DMS79 treated with DMSO at 0.1 percent for 48 hours (cell line): ENCODE measurements at regions not wholly inside any gene's neighbourhood (a gene's known extent, or its start where the extent isn't known, plus 50 kb on each side); places are given as distances from the start of the nearest gene placed in this dataset.

Experiments used
- DNase-seq: peaks from one replicate; lab custom pipeline; 2025; lab: John Stamatoyannopoulos, UW

DNA sequence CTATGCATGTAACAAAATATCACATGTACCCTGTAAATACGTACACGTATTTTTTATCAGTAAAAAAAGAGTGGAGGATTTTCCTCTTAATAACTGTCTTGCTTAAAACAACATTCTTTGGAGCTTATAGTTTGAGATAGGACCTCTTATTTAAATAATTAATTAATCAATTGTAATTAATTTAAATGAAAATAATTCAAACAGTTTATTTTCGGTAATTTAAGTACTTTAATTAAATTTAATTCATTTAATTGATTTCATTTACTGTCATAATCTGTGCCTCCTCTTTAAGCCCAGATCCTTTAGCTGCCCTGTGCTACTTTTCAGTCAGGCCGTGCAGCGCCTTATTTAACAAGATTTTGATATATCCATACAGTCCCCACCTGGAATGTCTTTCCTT lies 427.0 kb downstream of the HLX start:
- DNase-seq = no peak

DNA sequence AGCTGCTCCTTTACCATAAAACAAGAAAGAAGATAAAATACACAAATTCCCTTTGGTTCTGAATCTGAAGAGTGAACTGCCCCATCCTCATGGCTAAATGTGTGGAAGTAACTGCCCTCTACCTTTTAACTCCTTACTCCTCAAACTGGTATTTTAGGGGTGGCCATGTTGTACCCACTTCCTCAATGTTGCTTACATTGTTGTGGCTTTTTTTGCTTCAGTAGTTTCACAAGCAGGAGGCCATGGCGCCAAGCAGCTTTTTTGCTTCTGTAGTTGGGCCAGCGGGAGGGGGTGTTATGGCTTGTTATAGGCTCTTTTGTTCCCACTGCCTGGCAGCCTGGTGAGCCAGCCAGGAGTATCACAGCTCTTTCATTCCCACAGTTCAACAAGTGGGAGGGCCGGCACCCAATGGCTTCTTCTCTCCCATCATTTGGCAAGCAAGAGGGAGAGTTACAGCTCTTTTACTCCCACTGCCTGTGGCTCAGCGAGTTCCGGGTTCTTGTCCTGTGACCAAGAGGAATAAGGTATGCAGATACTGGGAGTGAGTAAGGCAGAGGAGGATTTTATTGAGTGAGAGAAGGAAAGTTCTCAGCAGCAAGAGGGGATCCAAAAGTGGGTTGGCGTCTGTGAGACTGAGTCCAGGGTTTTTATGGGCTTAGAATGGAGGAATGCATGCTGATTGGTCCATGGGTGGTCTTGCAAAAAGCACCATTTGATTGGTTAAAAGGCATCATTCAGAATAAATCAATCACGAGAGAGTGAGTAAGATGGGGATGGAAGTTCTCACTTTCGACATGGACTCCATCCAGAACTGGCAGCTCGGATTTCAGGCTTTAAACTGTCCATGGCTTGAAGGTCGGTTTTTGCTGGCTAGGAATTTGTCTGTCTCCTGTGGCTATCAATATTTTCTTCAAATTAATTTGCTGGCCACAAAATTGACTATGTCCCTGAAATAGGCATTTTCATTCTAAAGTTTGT lies 429.6 kb downstream of the HLX start:
- DNase-seq = no peak

DNA sequence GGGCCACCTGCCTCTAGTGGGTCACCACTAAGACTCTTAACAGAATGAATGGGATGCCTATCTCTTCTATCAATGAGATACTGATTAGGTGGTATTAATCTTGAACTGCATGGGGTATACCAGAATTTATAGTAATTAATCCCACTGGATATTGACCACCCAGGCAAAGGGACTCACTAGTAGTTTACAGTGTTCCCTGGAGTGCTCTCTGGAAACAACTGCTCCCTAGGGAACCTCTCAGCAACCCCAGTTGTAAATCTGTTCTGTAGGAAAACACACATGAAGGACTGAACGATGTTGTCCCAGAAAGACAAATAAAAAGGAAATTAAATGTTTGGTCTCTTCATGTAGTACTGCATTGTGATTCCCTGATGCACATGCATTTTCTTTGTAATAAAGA lies 430.5 kb downstream of the HLX start:
- DNase-seq = no peak

DNA sequence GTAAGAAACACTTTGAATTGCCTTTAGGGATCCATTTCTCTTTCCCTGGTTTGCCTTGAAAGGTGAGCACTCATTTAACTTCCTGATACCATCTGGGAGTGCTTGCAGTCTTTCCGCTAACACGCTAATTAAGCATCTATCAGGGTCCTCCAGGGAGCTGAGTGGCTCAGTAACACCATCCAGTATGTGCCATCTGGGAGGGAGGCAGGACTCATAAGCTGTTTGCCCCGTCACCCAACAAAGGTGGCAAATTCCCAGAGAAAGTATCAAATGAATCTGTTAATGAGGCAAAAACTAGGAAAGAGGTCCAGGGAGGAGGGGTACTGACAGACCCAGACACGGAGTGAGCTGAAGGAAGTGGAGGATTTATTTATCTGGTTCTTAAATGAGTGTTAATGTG lies 430.9 kb downstream of the HLX start:
- peak; percentile 47 for DNase-seq

DNA sequence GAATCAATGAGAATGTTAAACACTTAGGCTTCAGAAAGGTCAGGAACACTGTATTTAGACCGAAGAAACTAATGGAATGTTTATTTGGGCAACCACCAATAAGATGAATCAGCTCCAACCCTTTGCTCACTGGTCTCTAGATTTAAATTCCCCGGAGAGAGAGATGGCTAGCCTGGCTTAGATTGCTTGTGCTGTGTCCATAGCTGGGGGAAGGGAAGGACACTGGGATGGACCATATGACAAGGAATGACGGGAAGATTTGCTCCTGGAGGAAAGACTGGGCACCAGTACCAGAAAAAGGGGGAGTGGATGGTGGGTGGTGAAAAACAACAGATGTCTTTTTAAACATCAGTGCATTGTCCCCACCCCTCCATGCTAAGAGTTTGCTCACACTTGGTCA lies 426.6 kb downstream of the DUSP10 start:
- no peak for DNase-seq

DNA sequence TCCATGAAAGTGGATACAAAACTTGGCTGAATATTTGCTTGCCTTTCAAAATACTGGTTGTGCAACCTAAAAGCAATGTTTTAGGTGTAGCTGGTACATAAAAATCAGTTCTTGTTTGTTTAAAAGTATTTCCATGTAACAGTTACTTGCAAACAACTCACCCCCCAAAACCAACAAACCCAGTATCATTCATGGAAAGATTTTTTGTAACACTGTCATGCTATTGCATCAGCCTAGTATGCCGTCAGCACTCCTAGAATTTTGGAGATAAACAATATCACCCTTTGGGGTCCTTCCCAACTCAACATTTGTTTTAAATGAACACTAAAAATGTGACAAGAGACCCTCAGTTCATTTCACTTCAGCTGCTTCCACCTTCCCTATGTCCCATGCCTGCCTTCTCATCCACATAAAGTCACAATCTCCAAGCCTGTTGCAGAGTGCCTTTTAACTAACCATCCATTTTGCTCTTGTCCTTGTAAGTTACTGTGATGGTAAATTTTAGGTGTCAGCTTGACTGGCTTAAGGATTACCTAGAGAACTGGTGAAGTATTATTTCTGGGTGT lies 425.3 kb downstream of the DUSP10 start:
- no peak for DNase-seq

DNA sequence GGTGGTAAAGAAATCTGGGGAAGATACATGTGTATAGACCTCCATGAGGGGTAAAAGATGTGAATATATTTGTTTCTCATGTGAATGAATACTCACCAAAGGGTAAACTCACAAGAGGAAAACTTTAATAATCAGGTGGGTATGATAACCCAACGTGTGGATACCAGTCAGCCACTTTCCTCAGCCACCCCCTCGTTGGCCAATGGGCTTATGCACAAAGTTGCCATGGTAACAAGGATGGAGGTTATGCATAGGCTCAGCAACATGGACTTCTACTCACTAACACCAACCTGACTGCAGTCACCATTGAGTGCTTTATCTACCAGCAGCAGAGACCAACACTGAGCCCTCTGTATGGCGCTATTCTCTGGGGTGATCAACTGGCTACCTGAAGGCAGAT lies 424.4 kb downstream of the DUSP10 start:
- no peak for DNase-seq

DNA sequence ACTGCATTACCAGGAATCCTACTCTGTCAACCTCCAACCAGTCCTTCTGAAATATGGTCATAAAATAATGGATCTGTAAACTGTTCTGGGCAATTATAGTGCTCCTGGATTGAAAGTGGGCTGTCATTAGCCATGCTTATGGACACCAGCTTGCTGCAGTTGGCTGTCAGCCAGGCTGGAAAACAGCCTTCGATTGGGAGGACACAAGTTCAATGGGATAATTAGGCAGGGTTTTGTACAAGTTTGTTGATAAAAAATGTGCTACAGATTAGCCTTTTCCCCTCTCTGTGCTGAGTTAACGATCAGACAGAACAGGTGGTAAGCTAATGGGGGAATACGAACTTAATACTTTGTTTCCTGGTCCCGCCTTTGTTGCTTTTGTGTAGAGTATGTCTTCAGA lies 413.9 kb downstream of the DUSP10 start:
- peak; percentile 68 for DNase-seq

DNA sequence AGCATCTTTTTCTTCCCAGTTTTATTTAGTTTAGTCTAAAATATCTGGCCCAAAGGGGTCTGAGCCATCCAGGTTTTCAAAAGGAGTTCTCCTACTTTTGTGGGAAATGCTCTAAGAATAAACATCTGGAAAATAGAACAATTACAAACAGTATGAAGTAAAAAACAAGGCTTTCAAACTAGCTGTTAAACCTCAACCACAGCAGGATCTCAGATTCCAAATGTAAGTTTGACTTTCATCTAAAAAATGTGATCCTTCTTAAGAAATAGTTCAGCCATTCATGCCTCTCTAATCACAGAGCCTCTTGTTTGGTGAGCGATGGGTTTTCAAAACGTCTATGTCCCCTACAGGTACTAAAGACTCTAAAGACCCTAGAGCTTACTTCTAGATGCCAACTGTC lies 413.5 kb downstream of the DUSP10 start:
- no peak for DNase-seq

DNA sequence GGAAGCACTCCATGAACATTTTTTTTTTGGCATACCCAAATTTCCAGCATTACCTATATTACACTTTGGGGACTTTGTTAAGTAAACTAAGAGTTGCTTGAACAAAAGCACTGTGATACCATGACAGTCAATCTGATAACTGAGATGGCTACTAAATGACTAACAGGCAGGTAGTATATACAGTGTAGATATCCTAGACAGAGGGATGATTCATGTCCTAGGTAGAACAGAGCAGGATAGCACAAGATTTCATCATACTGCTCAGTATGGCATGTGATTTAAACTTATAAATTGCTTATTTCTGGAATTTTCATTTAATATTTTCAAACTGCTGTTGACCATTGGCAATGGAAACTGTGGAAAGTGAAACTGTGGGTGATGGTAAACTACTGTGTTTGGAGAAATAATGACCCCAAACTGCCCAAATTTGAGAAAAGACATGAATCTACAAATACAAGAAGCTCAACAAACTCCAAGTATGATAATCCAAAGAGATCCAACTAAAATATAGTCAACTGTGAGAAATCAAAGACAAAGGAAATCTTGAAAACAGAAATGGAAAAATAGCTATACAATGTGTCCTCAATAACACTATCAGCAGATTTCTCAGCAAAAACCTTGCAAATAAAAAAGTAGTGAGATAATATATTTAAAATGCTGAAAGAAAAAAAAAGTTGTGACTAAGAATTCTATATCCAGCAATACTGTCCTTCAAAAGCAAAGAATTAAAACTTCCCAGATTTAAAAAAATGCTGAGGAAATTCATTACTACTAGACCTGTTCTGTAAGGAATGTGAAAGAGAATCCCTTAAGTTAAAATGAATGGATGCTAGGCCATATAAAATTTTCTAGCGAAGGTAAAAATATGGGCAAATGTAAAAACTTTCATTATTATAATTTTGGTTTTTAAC lies 410.4 kb downstream of the DUSP10 start:
- DNase-seq = no peak

DNA sequence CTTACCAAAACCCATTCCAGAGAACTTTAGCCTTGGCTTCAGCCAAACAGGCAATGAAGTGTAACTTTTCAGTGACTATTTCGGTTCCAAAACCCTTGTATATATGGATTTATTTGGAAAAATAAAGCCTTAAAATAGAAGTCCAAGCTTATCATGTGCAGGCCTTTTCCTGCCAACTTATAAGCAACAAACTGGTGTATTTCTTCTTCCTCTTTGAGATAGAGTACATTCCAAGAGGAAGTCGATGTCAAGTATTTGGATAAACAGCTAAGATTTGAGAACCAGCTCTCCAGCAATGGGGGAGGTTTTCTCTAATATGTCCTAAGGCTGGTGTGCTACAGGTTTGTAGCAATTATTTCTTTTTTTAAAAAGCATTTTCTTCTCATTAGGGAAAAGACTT lies 407.8 kb downstream of the DUSP10 start:
- DNase-seq = no peak

DNA sequence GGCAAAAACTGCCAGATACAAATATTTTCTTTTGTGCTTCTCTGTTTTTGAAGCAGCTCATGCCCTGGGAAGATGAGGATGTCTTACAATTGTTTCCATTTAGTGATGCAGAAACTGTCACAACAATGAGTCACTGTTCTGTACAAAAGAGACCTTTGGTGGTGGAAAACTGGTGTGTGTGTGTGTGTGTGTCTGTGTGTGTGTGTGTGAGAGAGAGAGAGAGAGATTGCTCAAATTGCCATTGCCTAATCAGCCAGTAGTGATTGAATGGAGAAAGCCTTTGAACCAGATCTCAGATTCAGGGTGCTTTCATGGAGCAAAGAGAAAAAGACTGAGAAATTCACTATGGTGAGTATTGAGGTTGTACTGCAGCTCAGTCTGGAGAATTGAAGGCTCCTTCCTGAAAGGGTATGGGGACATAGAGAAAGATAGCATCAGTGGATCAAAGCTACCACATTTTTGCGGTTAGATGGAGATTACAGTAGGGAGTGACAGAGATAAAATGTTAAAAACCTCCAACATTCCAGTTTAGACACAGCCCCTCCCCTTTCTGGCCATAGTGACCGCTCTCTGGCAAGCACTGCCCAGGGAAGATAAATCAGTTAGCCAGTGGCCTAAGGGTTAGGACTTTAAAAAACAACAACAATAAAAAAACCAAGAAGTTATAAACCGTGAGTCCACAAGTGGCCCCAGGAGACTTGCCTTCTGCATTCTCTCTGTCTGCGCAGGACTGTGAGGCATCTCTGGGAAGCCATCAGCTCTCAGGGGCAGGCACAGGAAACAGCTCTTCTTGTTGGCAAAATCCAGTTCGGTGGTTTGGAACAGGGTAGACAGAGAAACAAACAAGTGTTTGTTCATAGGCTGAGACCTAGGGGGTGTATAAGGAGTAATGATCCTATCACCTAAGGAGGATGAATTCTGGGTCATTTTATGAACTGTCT lies 406.5 kb downstream of the DUSP10 start:
- DNase-seq = no peak

DNA sequence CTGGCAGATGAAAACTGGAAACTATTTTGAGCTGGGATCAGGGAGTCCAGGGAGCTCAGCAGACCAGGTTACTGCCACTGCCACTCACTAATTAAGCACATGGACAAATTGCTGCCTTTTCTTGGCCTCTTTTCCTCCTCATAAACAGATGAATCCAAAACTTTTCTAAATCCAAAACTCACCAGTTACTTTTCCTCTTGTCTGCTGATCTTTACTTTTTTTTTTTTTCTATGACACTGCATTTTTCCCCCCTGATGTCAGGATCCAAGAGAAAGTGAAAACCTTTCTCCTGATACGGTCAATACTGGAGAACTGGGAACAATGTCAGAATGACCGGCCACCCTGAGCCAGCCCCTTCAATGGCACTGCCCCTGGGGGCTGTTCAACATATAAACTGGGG lies 405.8 kb downstream of the DUSP10 start:
- no peak for DNase-seq

DNA sequence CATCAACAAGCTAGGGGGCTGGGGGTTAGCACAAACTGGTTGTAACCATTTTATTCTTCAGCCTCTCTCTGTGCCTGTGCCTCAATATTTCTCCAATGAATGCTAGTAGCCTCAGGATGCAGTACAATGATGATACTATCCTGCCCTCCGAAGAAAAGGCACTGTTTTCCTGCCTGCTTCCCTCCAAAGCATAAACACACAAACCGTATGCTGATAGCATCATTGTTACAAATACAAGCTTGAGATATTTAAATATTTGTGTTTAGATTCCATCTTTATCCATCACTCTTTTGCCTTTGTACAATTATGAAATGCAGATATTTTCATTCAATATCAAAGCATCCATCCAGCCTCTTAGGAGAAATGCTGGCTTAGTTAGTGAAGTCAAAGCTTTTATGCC lies 404.8 kb downstream of the DUSP10 start:
- DNase-seq = no peak

DNA sequence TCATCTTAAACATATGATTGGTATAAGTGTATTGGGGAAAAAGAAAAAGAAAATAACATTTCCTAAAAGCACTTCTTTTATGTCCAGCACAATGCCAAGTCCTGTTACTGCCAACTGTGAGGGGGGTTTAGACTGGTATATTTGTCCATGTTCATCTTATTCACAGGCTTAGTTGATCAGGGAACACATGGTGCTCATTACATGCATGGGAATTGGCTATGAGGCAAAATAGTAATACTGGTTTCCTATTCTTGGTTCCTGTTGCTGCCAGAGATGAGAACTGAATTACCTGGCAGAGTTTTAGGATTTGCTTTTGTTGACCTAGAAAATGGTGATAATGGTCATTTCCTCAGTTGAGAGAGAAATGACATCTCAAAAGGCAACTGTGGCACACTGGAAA lies 398.8 kb downstream of the DUSP10 start:
- DNase-seq = no peak

DNA sequence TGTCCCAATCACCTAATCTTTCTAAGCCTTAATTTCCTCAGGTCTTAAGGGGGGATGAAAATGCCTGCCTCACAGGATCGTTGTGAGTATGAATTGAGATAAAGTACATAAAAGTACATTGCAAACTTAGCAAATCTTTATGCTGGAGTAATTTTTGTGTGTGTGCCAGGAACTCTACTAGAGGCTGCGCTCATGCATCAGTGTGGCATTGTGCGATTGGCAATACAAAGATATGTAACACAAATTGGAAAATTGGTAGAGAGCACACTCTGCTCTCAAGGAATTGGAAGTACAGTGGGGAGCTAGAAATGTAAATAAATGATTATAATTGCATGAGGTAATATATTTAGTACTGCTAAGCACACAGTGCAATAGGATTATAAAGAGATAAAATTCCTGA lies 398.3 kb downstream of the DUSP10 start:
- DNase-seq = no peak

DNA sequence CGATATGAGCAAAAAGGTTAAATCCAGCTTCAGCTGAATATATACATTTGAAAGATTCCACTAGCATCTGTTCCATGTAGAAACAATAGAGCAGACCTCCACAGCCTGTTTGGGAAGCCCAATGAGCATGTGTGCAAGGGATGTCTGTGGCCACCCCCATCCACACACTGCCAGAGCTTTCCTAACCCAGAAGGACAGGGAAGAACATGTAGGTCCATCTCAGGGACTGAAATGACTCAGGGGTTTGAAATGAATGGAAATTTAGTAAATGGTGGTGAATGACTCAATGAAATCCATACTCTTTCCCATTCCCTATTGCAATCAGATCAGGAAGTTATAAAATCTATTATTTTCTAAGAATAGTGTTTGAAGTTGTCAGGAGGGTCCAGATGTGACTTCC lies 397.2 kb downstream of the DUSP10 start:
- no peak for DNase-seq

DNA sequence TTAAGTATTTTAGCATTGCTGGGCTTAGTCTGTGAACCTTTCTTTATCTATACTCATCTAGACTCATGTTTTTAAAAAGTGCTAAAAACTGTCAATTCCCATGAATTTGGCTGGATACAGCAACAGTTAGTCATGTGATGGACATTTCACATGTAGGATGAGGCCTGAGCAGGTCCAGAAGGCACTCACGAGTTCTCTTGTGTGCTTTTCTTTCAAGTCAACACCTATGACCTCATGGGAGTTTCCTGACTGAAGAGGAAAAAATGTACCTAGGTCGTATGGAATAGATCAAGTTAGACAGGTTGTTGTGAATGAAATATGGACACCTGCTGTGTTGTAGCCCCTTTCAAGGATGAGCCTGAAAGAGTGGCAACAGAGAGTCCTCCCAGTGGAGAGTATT lies 394.2 kb downstream of the DUSP10 start:
- no peak for DNase-seq

DNA sequence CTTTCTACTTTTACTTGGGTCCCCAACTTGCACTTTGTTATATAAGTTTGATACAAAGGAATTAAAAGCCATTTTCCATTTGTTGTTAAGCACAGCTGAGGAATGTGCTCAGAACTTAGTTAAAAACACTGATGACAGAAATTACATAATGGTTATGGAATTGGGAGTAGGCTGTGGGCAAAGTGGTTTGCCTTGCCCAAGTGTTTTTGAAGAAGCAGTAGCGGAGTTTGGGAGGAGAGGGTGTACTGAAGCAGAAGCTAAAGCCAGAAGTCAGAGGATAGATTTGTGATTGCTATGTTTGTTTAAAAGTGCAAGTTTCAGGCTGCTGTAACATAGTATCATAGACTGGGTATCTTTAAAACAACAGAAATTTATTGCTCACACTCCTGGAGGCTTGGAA lies 391.8 kb downstream of the DUSP10 start:
- DNase-seq = no peak

DNA sequence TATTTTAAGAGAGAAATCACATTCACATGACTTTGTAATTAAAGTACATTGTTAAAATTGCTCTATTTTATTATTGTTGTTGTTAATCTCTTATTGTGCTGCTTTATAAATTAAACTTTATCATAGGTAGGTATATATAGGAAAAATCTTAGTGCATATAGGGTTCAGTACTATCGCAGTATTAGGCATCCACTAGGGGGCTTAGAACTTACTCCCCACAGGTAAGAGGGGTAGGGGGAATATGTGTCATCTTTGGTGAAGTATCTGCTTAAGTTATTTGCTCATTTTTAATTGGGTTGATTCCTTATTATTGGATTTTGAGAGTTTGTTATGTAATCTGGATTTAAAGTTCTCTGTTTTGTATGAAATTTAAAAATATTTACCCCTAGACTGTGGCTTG lies 385.2 kb downstream of the DUSP10 start:
- DNase-seq = no peak

DNA sequence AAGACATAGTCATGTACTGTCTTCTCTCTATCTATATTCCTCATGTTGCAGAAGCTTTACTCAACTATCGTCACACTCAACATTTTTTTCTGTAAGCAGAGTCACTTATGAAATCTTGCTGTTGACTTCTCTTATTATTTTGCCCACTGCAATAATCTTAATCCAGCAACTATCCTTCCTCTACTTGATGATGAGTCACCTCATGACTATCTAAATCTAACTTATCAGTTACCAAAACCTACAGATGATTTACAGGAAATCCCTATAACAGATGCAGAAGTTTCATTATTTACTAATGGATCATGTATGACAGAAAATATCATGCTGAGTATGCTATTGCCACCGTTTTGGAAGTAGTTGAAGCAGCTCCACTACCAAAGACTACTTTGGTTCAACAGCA lies 378.9 kb downstream of the DUSP10 start:
- no peak for DNase-seq
